SK-N-SH (cell line): ENCODE measurements at regions not wholly inside any gene's neighbourhood (a gene's known extent, or its start where the extent isn't known, plus 50 kb on each side); places are given as distances from the start of the nearest gene placed in this dataset.

ENCODE experiments used
- CTCF ChIA-PET: fragments of 300-600, 350-600 bp; formaldehyde crosslinking; extraction: SDS; loops from one replicate; lab custom pipeline; 2021; lab: Yijun Ruan, JAX
- POLR2A ChIA-PET: fragments of 350-600 bp; sonication (Branson Sonifier 250); formaldehyde crosslinking; extraction: SDS; loops from one replicate; lab custom pipeline; 2020; ENCODE audit warnings: antibody characterized with exemption, inconsistent platforms; lab: Yijun Ruan, JAX
- DNase-seq: peaks from one replicate; pipeline ENCODE4 v3.0.0; 2012
- H2AFZ ChIP-seq: fragments of 200-600 bp; sonication (generic); 2 replicates; pipeline ENCODE4 v1.8.1; 2016; ENCODE audit warnings: antibody characterized with exemption, mild to moderate bottlenecking, low read depth
- H3F3A ChIP-seq: fragments of 200-600 bp; sonication (generic); replicated peaks from 2 replicates; pipeline ENCODE3; 2016; ENCODE audit warnings: antibody characterized with exemption, mild to moderate bottlenecking; ENCODE audit not compliant: insufficient read depth
- H3K27ac ChIP-seq, 2 experiments: fragments of 200-500 bp in 1 of 2; fragments of 200-600 bp in 1 of 2; sonication (Bioruptor generic) in 1 of 2; sonication (generic), shearing (Covaris generic) in 1 of 2; 2 replicates each; pipeline versions ENCODE4 v1.5.1 to v1.6.1; 2014 to 2016; ENCODE audit warnings: low read depth in 2 of 2, inconsistent platforms in 1 of 2, low read length in 1 of 2, mild to moderate bottlenecking in 1 of 2, mixed read lengths in 1 of 2
- H3K27me3 ChIP-seq: fragments of 200-600 bp; sonication (generic), shearing (Covaris generic); 2 replicates; pipeline ENCODE4 v1.6.1; 2016; ENCODE audit warnings: mixed run types; ENCODE audit not compliant: insufficient read depth
- H3K36me3 ChIP-seq, 2 experiments: fragments of 200-500 bp in 1 of 2; fragments of 200-600 bp in 1 of 2; sonication (Bioruptor generic) in 1 of 2; sonication (generic) in 1 of 2; replicated peaks in 1 of 2; 2 replicates each; pipeline versions ENCODE3 to v1.5.1; 2014 to 2016; ENCODE audit warnings: low read length in 1 of 2, mild to moderate bottlenecking in 1 of 2; ENCODE audit not compliant: insufficient read depth in 2 of 2, control insufficient read depth in 1 of 2
- H3K4me1 ChIP-seq, 2 experiments: fragments of 200-500 bp in 1 of 2; fragments of 200-600 bp in 1 of 2; sonication (Bioruptor generic) in 1 of 2; sonication (generic), shearing (Covaris generic) in 1 of 2; 2 replicates each; pipeline versions ENCODE4 v1.5.1 to v1.6.1; 2014 to 2016; ENCODE audit warnings: low read depth in 1 of 2, low read length in 1 of 2, mixed run types in 1 of 2; ENCODE audit not compliant: insufficient read depth in 2 of 2, control insufficient read depth in 1 of 2
- H3K4me2 ChIP-seq: fragments of 200-600 bp; sonication (generic), shearing (Covaris generic); 2 replicates; pipeline ENCODE4 v1.6.1; 2017; ENCODE audit warnings: mixed run types
- H3K4me3 ChIP-seq, 2 experiments: fragments of 200-500 bp in 1 of 2; fragments of 200-600 bp in 1 of 2; sonication (Bioruptor generic) in 1 of 2; sonication (generic), shearing (Covaris generic) in 1 of 2; 2 replicates each; pipeline versions ENCODE4 v1.5.1 to v1.8.1; 2014 to 2016; ENCODE audit warnings: low read depth in 2 of 2, inconsistent platforms in 1 of 2, low read length in 1 of 2, mild to moderate bottlenecking in 1 of 2, mixed read lengths in 1 of 2, moderate library complexity in 1 of 2
- H3K79me2 ChIP-seq: fragments of 200-600 bp; sonication (generic); 2 replicates; pipeline ENCODE4 v1.8.1; 2017; ENCODE audit warnings: mild to moderate bottlenecking; ENCODE audit not compliant: insufficient read depth
- H3K9ac ChIP-seq: fragments of 200-600 bp; sonication (generic); 2 replicates; pipeline ENCODE4 v1.6.1; 2017; ENCODE audit warnings: mixed run types
- H3K9me2 ChIP-seq: fragments of 200-600 bp; sonication (generic); 2 replicates; pipeline ENCODE4 v1.6.1; 2017; ENCODE audit warnings: mixed run types
- H3K9me3 ChIP-seq: fragments of 200-600 bp; sonication (generic); 2 replicates; pipeline ENCODE4 v1.6.1; 2017; ENCODE audit warnings: mixed run types, mild to moderate bottlenecking, moderate library complexity
- H4K20me1 ChIP-seq: fragments of 200-600 bp; sonication (generic); 2 replicates; pipeline ENCODE4 v1.6.1; 2017; ENCODE audit warnings: mild to moderate bottlenecking, mixed run types; ENCODE audit not compliant: insufficient read depth
- CHD2 ChIP-seq: fragments of 150-350 bp; IDR thresholded peaks from 2 replicates; pipeline ENCODE4 v1.6.1; 2018; ENCODE audit warnings: low read length; ENCODE audit not compliant: partially characterized antibody
- CTCF ChIP-seq: fragments of 200-600 bp; sonication (generic); IDR thresholded peaks from 2 replicates; pipeline ENCODE4 v1.6.1; 2017; ENCODE audit warnings: antibody characterized with exemption, mild to moderate bottlenecking, moderate library complexity
- FOXJ3 ChIP-seq: sonication (generic); formaldehyde crosslinking; IDR thresholded peaks from 2 replicates; pipeline ENCODE4 v1.5.1; 2020; ENCODE audit warnings: mild to moderate bottlenecking, missing genetic modification reagents
- GATA2 ChIP-seq: sonication (generic); formaldehyde crosslinking; IDR thresholded peaks from 2 replicates; pipeline ENCODE4 v1.5.0; 2020; ENCODE audit warnings: mild to moderate bottlenecking, missing genetic modification reagents
- JUND ChIP-seq: IDR thresholded peaks from 2 replicates; pipeline ENCODE4 v1.4.0; 2012
- PBX3 ChIP-seq: IDR thresholded peaks from 2 replicates; pipeline ENCODE4; 2012
- POLR2AphosphoS5 ChIP-seq: IDR thresholded peaks from 2 replicates; pipeline ENCODE4 v1.6.1; 2012; ENCODE audit warnings: low read depth, low read length
- RFX5 ChIP-seq: IDR thresholded peaks from 2 replicates; pipeline ENCODE4 v1.6.1; 2012; ENCODE audit warnings: mild to moderate bottlenecking, improper control_type of control experiment, low read length
- RXRA ChIP-seq: IDR thresholded peaks from 2 replicates; pipeline ENCODE4 v1.4.0; 2012; ENCODE audit warnings: low read depth, mild to moderate bottlenecking, borderline replicate concordance
- SIN3A ChIP-seq: IDR thresholded peaks from 2 replicates; pipeline ENCODE4 v1.6.1; 2012; ENCODE audit warnings: low read depth, mild to moderate bottlenecking, low read length, moderate library complexity, borderline replicate concordance
- USF2 ChIP-seq: fragments of 150-350 bp; IDR thresholded peaks from 2 replicates; pipeline ENCODE4 v1.6.1; 2017; ENCODE audit warnings: antibody characterized with exemption, low read length, low read depth, borderline replicate concordance
- YY1 ChIP-seq: IDR thresholded peaks from 2 replicates; pipeline ENCODE4 v1.4.0; 2012; ENCODE audit warnings: low read depth, mild to moderate bottlenecking
- WGBS: methylation state at CpG from one replicate; pipeline ENCODE4 v1.1.6; 2017; ENCODE audit warnings: low lambda C conversion rate; 5-methylcytosine and 5-hydroxymethylcytosine counted together

GRCh38 chr5:164115420-164115819 is 610.0 kb downstream of the MAT2B start:
- WGBS: 46% methylated on average over 2 of the region's 2 CpGs
- no peak overlapping the region for H3K27ac ChIP-seq
- no peaks in the 10 kb centered on the region for H3K9me2 ChIP-seq
- no peak overlapping the region for H2AFZ ChIP-seq
- no peaks in the 10 kb centered on the region for H3K36me3 ChIP-seq
- H3K9ac ChIP-seq: no peak overlapping the region
- TF ChIP-seq CHD2 (no peak), POLR2AphosphoS5 (no peak), PBX3 (no peak), YY1 (no peak)
- no peak for DNase-seq
- no peak overlapping the region for H3K4me2 ChIP-seq
- no peak overlapping the region for H3K4me3 ChIP-seq
- no peaks in the 10 kb centered on the region for H3K4me1 ChIP-seq
- POLR2A ChIA-PET: no interaction called here
- CTCF ChIA-PET: no interaction called here
- no peaks in the 10 kb centered on the region for H3K27me3 ChIP-seq
- H3K9me3 ChIP-seq: 0 out of 2 replicates have a peak, but pooled peaks cover 3% of the 10 kb centered on the region
- no peaks in the 10 kb centered on the region for H4K20me1 ChIP-seq
- H3F3A ChIP-seq: peaks cover 3% of the 10 kb centered on the region
- H3K79me2 ChIP-seq: no peaks in the 10 kb centered on the region

GRCh38 chr5:164119806-164120447 is 614.5 kb downstream of the MAT2B start:
- no peaks in the 10 kb centered on the region for H3K9me3 ChIP-seq
- ChIA-PET CTCF (interaction anchor here (0.7 kb wide), 1 partner anchor 66 kb away, joined by 3 read pairs; no protein-coding TSS in a partner anchor), POLR2A (no interaction called here)
- WGBS: 61% methylated on average over 7 of the region's 7 CpGs
- no peak overlapping the region for H3K9ac ChIP-seq
- no peaks in the 10 kb centered on the region for H3K27me3 ChIP-seq
- no peaks in the 10 kb centered on the region for H3K79me2 ChIP-seq
- H3K36me3 ChIP-seq: no peaks in the 10 kb centered on the region
- DNase-seq: no peak
- no peaks in the 10 kb centered on the region for H4K20me1 ChIP-seq
- no peaks in the 10 kb centered on the region for H3K9me2 ChIP-seq
- no peak overlapping the region for H3K4me2 ChIP-seq
- peak overlapping the region; percentile 60 for H2AFZ ChIP-seq
- H3K27ac ChIP-seq: peak overlapping the region; percentile 10 to 48; a peak in 3 of 4 replicates
- no peaks in the 10 kb centered on the region for H3K4me1 ChIP-seq
- H3F3A ChIP-seq: peaks cover 3% of the 10 kb centered on the region
- no peak overlapping the region for H3K4me3 ChIP-seq
- TF ChIP-seq SIN3A: no peak
- no peak for TF ChIP-seq USF2
- TF ChIP-seq RFX5: no peak
- TF ChIP-seq POLR2AphosphoS5: no peak
- TF ChIP-seq YY1: no peak
- no peak for TF ChIP-seq RXRA
- no peak for TF ChIP-seq CTCF
- TF ChIP-seq JUND: no peak
- no peak for TF ChIP-seq FOXJ3 (CRISPR knock-in tag)
- TF ChIP-seq GATA2 (CRISPR knock-in tag): no peak
